Stimulated activated CD8-positive, alpha-beta memory T cell treated with anti-CD3 and anti-CD28 coated beads, Interleukin-7, amount 100 ng/mL, for 48 hours (primary cell): ENCODE measurements at regions not wholly inside any gene's neighbourhood (a gene's known extent, or its start where the extent isn't known, plus 50 kb on each side); places are given as distances from the start of the nearest gene placed in this dataset.

Source experiments
- DNase-seq, 2 donors: peaks; one replicate each; pipeline ENCODE4 v3.0.0-alpha.2; 2020; ENCODE audit warnings: low read depth in 1 of 2; ENCODE audit errors: extremely low read depth in 1 of 2

- no peak for DNase-seq
These were observed 240.1 kb upstream of the HDAC4 start for GRCh38 chr2:239640676-239641578.

DNA sequence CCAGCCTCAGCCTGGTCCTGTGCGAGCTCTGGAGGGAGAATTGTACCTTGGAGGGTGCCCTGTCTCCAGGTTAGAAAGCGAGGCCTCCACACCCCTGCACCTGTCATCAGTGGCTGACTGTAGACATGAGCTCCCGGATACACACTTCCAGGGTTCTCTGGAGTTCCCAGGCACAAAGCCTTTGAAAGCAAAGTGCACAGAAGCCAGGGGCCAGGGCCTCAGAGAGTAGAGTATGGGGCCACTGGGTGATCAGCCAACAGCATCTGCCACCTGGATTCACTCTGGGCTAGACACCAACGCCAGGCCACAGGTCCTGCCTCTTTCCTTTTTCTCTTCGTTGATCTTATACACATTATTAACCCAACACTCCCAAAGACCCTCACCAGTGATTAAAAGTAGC, 239.4 kb upstream of the HDAC4 start:
- DNase-seq, result no peak

DNA sequence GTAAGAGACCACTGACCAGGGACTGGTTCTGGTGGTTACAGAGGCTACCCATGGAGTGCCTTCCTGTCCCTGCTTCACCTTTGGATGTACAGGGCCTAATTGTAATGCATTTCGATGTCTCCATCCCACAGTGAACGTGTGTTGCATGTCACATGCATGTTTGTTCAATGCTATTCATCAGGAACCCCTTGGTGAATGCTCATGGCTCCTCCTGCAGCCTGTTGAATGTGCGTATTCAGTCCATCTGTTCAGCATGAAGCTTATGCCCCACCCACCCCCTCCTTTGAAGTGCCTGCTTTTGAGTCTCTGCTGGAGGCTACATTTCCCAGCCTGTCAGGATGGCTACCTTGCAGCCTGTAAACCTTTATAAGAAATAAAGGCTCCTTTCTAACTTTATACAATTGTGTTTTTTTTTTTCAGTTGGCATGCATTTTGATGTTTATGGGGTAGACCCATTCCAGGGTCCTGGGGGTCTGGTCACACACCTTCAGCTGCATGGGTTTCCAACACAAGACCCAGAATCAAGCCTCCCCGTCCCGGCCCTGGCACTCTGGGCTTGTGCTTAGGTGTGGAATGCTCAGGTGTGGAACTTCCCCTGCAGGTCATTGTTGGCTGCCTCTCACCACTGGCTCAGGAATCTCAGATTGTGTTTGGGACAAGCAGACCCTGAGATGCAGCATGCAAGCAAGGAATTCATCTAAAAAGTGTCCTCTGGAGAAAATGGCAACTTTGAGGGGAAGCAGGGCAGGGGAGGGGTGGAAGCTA, 238.8 kb upstream of the HDAC4 start:
- DNase-seq, result no peak

GRCh38 chr2:239638376-239638775, 237.6 kb upstream of the HDAC4 start:
- DNase-seq, result no peak

DNA sequence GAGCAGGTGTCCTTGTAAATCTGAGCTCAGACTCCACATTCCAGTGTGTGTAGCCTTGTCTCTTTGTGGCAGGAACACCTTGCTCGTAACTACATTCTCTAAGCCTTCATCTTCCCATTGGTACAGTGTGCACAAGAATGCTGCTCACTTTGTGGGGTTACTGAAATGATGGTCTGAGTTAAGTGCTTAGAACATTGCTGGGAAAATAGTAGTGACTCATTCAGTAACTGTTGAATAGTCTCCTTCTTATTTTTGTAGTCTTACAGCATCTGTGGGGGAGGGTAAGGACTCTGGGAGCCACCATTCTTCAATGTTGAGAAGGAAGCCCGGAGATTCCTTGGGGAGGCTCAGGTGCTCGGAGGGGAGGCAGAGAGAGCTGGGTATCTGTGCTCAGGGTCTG, 236.0 kb upstream of the HDAC4 start:
- DNase-seq, result no peak

DNA sequence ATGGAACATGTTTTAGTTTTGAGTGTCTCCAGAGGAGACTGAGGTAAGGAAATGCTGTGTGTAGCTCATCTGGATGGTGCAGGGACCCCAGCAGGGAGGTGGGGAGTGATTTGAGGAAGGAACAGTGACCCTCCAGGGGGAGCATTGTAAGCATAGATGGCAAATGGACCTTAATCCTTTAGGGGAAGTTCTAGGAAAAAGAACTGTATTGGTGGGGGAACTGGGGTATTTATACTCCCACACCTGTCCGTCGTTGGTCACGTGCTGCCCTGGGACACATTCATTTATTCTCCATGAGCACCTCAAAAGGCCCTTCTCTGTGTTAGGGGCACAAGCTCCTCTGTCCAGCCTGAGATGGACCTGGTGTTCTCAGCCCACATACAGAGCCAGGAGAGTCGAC, 233.9 kb upstream of the HDAC4 start:
- no peak for DNase-seq

- DNase-seq, result no peak
These were observed 229.9 kb upstream of the HDAC4 start for GRCh38 chr2:239630618-239631286.

DNA sequence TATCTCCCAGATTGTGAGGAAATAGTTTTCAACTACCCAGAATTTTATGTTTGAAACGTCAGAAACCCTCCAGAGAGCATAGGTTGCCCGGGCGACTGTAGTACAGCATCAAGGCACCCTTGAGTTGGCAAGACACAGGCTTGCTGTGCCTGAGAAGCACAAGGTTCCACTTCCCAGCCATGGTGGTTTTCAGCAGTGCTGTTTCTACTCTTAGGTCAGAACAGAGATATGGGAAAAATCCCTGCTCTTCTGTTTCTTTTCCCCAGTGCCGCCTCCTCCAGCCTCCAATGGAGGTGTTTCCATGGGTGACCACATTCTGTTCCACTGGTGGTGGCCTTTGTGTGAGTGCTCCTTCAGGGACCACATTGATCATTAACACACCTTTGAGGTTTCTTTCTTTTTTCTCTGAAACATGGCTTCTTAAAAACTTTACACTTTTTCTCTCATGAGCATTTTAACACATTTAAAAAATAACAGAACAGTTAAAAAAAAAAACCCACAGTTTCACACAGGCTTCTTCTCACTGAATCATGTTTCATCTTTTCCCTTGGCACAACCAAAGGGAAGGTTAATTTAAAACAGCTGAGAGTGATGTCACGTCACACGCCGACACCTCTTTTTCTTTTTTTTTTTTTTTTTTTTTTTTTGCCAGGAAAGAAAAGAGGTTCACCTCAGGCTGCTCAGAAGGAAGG, 229.3 kb upstream of the HDAC4 start:
- DNase-seq, result no peak

GRCh38 chr2:239626961-239627592, 226.3 kb upstream of the HDAC4 start:
- no peak for DNase-seq

DNA sequence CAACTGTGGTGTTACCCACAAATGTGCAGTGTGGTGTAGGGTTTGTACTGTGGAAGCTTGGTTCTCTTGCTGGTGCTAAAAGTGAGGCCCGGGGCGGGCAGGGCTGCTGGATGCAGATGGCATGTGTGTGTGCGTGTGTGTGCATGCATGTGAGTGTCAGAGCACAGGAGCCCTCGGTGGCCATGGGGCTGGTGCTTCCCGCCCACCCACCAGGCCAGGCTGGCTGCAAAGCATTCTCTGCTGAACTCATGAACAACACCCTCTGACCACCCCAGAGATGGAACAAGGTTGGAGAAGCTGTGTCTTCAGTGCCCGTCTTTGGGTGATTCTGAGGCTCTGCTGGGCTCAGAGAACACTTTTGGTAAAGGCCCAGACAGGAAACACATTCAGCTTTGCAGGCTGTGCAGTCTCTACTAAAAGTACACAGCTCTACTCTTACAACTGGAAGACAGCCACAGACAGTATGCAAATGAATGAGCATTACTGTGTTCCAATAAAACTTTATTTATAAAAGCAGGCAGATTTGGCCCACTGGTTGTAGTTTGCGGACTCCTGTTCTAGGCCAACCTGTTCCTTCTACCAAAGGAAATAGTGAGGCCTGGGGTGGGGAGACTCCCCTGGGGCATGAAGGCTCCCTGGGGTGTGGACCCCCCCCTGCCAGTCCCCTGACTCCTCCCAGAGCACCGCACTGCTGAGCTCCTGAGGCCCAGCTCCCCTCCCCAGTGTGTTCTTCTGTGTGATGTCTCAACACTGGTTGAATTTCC, 225.3 kb upstream of the HDAC4 start:
- no peak for DNase-seq

DNA sequence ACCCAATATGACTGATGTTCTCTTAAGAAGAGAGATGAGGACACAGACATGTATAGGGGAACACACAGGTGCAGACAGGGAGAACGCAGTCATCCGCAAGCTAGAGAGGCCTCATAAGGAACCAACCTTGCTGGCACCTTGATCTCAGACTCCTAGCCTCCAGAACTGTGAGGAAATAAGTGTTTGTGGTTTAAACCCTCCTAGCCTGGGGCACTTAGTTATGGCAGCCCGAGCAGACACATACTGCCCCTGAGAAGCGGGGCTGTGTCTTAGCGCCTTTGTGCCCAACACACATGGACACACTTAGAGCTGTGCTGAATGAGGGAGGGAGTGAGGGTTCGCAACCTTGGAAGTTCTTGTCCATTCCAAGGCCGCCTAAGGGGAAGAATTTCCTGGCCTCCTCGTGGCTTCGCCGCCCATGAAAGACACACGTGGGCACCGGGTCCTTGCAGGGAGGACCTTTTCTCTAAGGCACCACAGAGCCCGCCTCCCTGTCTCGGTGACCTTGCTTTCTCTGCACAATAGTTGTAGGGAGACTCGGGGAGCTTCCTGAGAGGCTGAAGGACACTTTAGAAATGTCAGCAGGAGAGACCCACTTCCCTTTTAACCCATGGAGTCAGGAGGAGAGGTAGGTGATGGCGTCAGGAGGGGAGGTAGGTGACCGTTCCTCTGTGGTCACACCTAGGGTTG, 224.5 kb upstream of the HDAC4 start:
- no peak for DNase-seq

GRCh38 chr2:239621611-239622010, 220.8 kb upstream of the HDAC4 start:
- DNase-seq, result no peak

DNA sequence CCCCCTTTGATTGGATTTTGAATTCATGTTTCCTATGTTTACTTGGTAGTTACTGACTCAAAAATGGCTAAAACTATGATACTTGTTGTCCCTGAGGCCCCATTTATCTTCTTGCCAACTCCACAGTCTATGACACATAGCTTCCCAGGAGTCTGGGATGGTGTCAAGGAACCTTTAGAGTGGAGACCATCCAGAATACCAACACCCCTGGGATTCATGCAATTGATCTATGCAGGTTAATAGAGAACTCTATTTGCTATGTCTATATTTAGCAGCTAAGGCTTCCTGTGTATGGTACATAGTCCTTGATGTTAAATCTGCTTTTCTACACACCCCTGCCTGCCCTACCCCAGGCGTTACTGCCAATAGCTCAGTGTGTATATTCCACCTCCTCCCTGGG, 218.5 kb upstream of the HDAC4 start:
- DNase-seq, result no peak

- DNase-seq, result no peak
These were observed 215.9 kb upstream of the HDAC4 start for GRCh38 chr2:239616729-239617128.

- DNase-seq, result no peak
These were observed 211.3 kb upstream of the HDAC4 start for GRCh38 chr2:239612133-239612532.

DNA sequence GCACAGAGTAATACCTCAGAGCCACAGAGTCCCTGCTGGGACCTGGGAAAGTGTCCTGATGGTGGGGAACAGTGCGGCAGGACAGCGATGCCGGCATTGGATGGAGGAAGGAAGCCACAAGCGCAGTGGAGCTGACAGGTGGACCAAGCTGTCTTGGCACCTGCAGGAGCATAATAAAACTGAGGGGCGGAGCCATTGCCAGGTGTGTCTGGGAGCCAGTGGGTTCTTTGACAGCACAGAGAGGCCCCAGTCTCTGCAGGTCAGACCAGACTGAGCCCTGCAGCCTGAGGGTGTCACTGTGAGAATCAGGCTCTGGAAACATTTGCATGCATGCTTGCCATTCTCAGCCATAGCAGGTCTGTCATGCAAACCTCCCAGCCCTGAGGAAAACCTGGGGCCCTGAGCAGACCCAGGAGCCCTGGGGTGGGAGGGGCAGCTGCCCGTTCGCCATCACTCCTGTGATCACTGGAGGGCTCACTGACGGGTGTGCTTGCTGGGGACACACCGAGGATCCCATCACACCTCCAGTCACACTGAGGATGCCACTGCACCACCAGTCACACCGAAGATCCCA, 210.5 kb upstream of the HDAC4 start:
- DNase-seq, result no peak

GRCh38 chr2:239610457-239611221, 209.8 kb upstream of the HDAC4 start:
- DNase-seq, result no peak
